HL-60 (cell line): ENCODE measurements at regions not wholly inside any gene's neighbourhood (a gene's known extent, or its start where the extent isn't known, plus 50 kb on each side); places are given as distances from the start of the nearest gene placed in this dataset.

Experiments
- CTCF ChIP-seq: IDR thresholded peaks from one replicate; pipeline ENCODE4 v1.5.1; 2011; ENCODE audit warnings: low read length, control low read depth, inconsistent platforms; ENCODE audit not compliant: insufficient read depth
- GABPA ChIP-seq: IDR thresholded peaks from 2 replicates; pipeline ENCODE4 v1.6.1; 2012; ENCODE audit warnings: low read depth
- POLR2AphosphoS5 ChIP-seq: IDR thresholded peaks from 2 replicates; pipeline ENCODE4 v1.6.1; 2012; ENCODE audit warnings: low read depth
- REST ChIP-seq: IDR thresholded peaks from 2 replicates; pipeline ENCODE4 v1.6.1; 2012; ENCODE audit warnings: low read depth; ENCODE audit not compliant: insufficient replicate concordance

- TF ChIP-seq CTCF, result no peak
- no peak for TF ChIP-seq GABPA
- no peak for TF ChIP-seq REST
- TF ChIP-seq POLR2AphosphoS5, result no peak
These were observed 131.6 kb upstream of the AHR start for GRCh38 chr7:17166824-17167379.
